K562 (cell line): ENCODE measurements at regions not wholly inside any gene's neighbourhood (a gene's known extent, or its start where the extent isn't known, plus 50 kb on each side); places are given as distances from the start of the nearest gene placed in this dataset.

Source experiments
- ATAC-seq: fragments of 200-7000 bp; cut with Tn5 transposase; 3 replicates; pipeline ENCODE4 v1.9.1; 2020; ENCODE audit warnings: moderate library complexity
- BruUV-seq: library from RNA; stranded (reverse); fragments of 400-500 nt; replicated peaks from 2 replicates; lab custom pipeline; 2021; lab: Mats Ljungman, UMichigan
- CTCF ChIA-PET: fragments of 300-600 bp; formaldehyde crosslinking; extraction: SDS; loops from one replicate; lab custom pipeline; 2021; ENCODE audit warnings: low intra/inter-chr PET ratio; lab: Yijun Ruan, JAX
- POLR2A ChIA-PET: fragments of 300-600, 350-650 bp; sonication (Branson Sonifier 250); formaldehyde crosslinking; extraction: SDS; loops from one replicate; lab custom pipeline; 2021; ENCODE audit warnings: antibody characterized with exemption, inconsistent platforms; lab: Yijun Ruan, JAX
- DNase-seq, 4 experiments: peaks; one replicate each; pipeline versions ENCODE4 v3.0.0 to v3.0.0-alpha.2; 2011 to 2018; ENCODE audit warnings: low spot score in 3 of 4, mixed read lengths in 3 of 4; ENCODE audit errors: extremely low read depth in 1 of 4
- FAIRE-seq: peaks from 2 replicates; lab custom pipeline; 2011; peaks lifted over from hg19 to GRCh38; lab: Jason Lieb, UNC
- H2AFZ ChIP-seq: 2 replicates; pipeline ENCODE4 v1.6.0; 2011; ENCODE audit warnings: low read depth, low read length, control low read depth, inconsistent platforms
- H3K27ac ChIP-seq: fragments of 200-600 bp; 3 replicates; pipeline ENCODE4 v1.8.0; 2011; ENCODE audit warnings: low read depth, mild to moderate bottlenecking, control low read depth, inconsistent platforms, low read length, moderate library complexity, mixed read lengths; ENCODE audit errors: extremely low read depth
- H3K27me3 ChIP-seq, 2 experiments: fragments of 300-600 bp in 1 of 2; 2 replicates in 1 of 2; 3 replicates in 1 of 2; pipeline versions ENCODE4 v1.6.0 to v1.8.0; 2011; ENCODE audit warnings: inconsistent platforms in 2 of 2, low read length in 2 of 2, mild to moderate bottlenecking in 1 of 2, mixed read lengths in 1 of 2, moderate library complexity in 1 of 2; ENCODE audit not compliant: control insufficient read depth in 2 of 2, insufficient read depth in 2 of 2
- H3K36me3 ChIP-seq: fragments of 300-600 bp; 3 replicates; pipeline ENCODE4 v1.8.0; 2011; ENCODE audit warnings: mild to moderate bottlenecking, low read length, inconsistent platforms; ENCODE audit not compliant: control insufficient read depth, insufficient read depth
- H3K4me1 ChIP-seq, 2 experiments: fragments of 200-600 bp in 1 of 2; replicated peaks in 1 of 2; 2 replicates in 1 of 2; 3 replicates in 1 of 2; pipeline versions ENCODE4 v1.5.1 to v1.8.0; 2011; ENCODE audit warnings: inconsistent platforms in 2 of 2, low read length in 2 of 2, mild to moderate bottlenecking in 1 of 2, mixed read lengths in 1 of 2, moderate library complexity in 1 of 2; ENCODE audit not compliant: control insufficient read depth in 2 of 2, insufficient read depth in 2 of 2
- H3K4me2 ChIP-seq: 2 replicates; pipeline ENCODE4 v1.6.1; 2011; ENCODE audit warnings: low read length, control low read depth, inconsistent platforms, mixed read lengths; ENCODE audit not compliant: insufficient read depth
- H3K4me3 ChIP-seq: fragments of 200-600 bp; sonication (generic), shearing (Covaris generic); 2 replicates; pipeline ENCODE4 v1.5.1; 2016; ENCODE audit warnings: control low read depth, inconsistent platforms
- H3K79me2 ChIP-seq: fragments of 200-600 bp; 3 replicates; pipeline ENCODE4 v1.8.0; 2011; ENCODE audit warnings: low read length, inconsistent platforms; ENCODE audit not compliant: control insufficient read depth, insufficient read depth
- H3K9ac ChIP-seq, 2 experiments: 2 replicates each; pipeline versions ENCODE4 v1.6.0 to v1.6.1; 2011; ENCODE audit warnings: low read depth in 2 of 2, low read length in 2 of 2, control low read depth in 1 of 2, inconsistent platforms in 1 of 2, mild to moderate bottlenecking in 1 of 2, mixed read lengths in 1 of 2; ENCODE audit not compliant: insufficient read depth in 1 of 2
- H3K9me1 ChIP-seq: one replicate; pipeline ENCODE4 v1.6.0; 2011; ENCODE audit warnings: inconsistent platforms, mild to moderate bottlenecking, low read length, moderate library complexity; ENCODE audit not compliant: control insufficient read depth, insufficient read depth
- H3K9me3 ChIP-seq: replicated peaks from 2 replicates; pipeline ENCODE4 v1.5.1; 2011; ENCODE audit warnings: low read depth, low read length, inconsistent platforms; ENCODE audit not compliant: control insufficient read depth, insufficient read depth
- H4K20me1 ChIP-seq: replicated peaks from 2 replicates; pipeline ENCODE4 v1.6.1; 2011; ENCODE audit warnings: low read length, inconsistent platforms, mixed read lengths; ENCODE audit not compliant: control insufficient read depth, insufficient read depth
- CUX1 ChIP-seq: fragments of 200-800 bp; sonication (Bioruptor generic); IDR thresholded peaks from 2 replicates; pipeline ENCODE4 v1.6.1; 2016; ENCODE audit warnings: missing genetic modification characterization, missing compliant biosample characterization
- HNRNPUL1 ChIP-seq: fragments of 200-400 bp; formaldehyde crosslinking; IDR thresholded peaks from 2 replicates; pipeline ENCODE4 v1.6.1; 2017; ENCODE audit warnings: low read length
- NFIC ChIP-seq: fragments of 450-650 bp; IDR thresholded peaks from 2 replicates; pipeline ENCODE4 v1.6.1; 2017; ENCODE audit warnings: mild to moderate bottlenecking, inconsistent platforms
- ZKSCAN3 ChIP-seq: fragments of 250-450 bp; sonication (Bioruptor Pico); IDR thresholded peaks from 2 replicates; pipeline ENCODE4 v1.4.0; 2020
- ZNF121 ChIP-seq: sonication (generic); formaldehyde crosslinking; conservative IDR thresholded peaks from 2 replicates; pipeline ENCODE4 v1.8.0; 2022; ENCODE audit warnings: missing genetic modification reagents
- ZNF232 ChIP-seq: sonication (generic); formaldehyde crosslinking; IDR thresholded peaks from 2 replicates; pipeline ENCODE4 v1.8.0; 2022; ENCODE audit warnings: mild to moderate bottlenecking, missing genetic modification reagents
- WGBS: fragments of 100-300 bp; shearing (Covaris generic); methylation state at CpG from one replicate; pipeline ENCODE4 v1.1.6; 2016; ENCODE audit warnings: low coverage, mixed read lengths; ENCODE audit not compliant: insufficient coverage; ENCODE audit errors: missing lambda C conversion rate; 5-methylcytosine and 5-hydroxymethylcytosine counted together
- in situ Hi-C: fragments of 300-500 bp; cut with MboI; formaldehyde crosslinking; loops from 4 replicates; pipeline ENCODE4 v1.15.0; 2018; ENCODE audit warnings: inconsistent platforms, mixed read lengths
- intact Hi-C: fragments of 100-400 bp; cut with micrococcal nuclease; formaldehyde crosslinking; loops from 2 replicates; pipeline ENCODE4 v1.14.2; 2022
- TF ChIP-seq, protein P1 (sequence below): fragments of 150-350 bp; IDR thresholded peaks from 2 replicates; pipeline ENCODE4 v1.6.1; 2014; ENCODE audit warnings: low read depth, mild to moderate bottlenecking, low read length, borderline replicate concordance
- TF ChIP-seq, protein P2 (sequence below), 2 experiments: fragments of 200-800 bp in 1 of 2; sonication (Bioruptor generic) in 1 of 2; sonication (generic) in 1 of 2; formaldehyde crosslinking in 1 of 2; IDR thresholded peaks in 1 of 2; conservative IDR thresholded peaks in 1 of 2; 2 replicates each; pipeline versions ENCODE4 v1.5.0 to v1.6.1; 2016 to 2020; ENCODE audit warnings: missing compliant biosample characterization in 1 of 2, missing genetic modification characterization in 1 of 2, missing genetic modification reagents in 1 of 2
- TF ChIP-seq, protein P3 (sequence below): fragments of 250-450 bp; sonication (Bioruptor Pico); IDR thresholded peaks from 2 replicates; pipeline ENCODE4 v1.4.0; 2020; ENCODE audit warnings: mild to moderate bottlenecking, moderate library complexity, borderline replicate concordance

DNA sequence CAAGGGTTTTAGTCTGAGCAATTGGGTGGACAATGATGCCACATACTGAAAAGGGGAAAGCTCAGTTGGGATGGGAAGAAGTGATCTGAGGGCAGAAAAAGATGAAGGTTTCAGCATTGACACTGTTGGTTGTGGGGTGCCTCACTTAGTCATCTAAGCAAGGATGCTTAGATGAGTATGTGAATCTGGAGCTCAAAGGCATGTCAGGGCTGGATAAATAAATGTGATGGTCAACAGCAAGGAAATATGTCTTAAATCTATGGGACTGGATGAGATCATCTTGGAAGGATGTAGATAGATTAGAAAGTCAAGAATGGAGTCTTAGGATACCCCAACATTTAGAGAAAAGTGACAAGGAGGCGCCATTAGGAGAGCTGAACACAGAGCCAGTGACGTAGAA, 114.6 kb downstream of the ZBTB18 start:
- Histone ChIP-seq H3K27ac (no peak overlapping the region), H3K9me3 (no peaks in the 10 kb centered on the region), H3K27me3 (no peaks in the 10 kb centered on the region; a peak in 2 of 5 replicates), H3K4me2 (no peak overlapping the region), H3K4me3 (no peak overlapping the region), H4K20me1 (no peaks in the 10 kb centered on the region), H3K4me1 (no peaks in the 10 kb centered on the region), H3K9me1 (no peaks in the 10 kb centered on the region), H3K9ac (no peak overlapping the region), H3K79me2 (no peaks in the 10 kb centered on the region), H2AFZ (no peak overlapping the region), H3K36me3 (no peaks in the 10 kb centered on the region)
- WGBS: 4% methylated on average over 2 of the region's 2 CpGs
- no TSS peak for BruUV-seq
- ATAC-seq: no peak
- no peak for DNase-seq
- no peak for FAIRE-seq
- intact Hi-C loops: no loop called here
- POLR2A ChIA-PET: interaction anchor here (0.7 kb wide), 2 partner anchors 34 to 42 kb away, joined by 3 read pairs; no protein-coding TSS in a partner anchor
- in situ Hi-C loops: no loop called here
- CTCF ChIA-PET: interaction anchor here (0.6 kb wide), 1 partner anchor 107 kb away, joined by 3 read pairs; no protein-coding TSS in a partner anchor
- TF ChIP-seq ZNF121 (CRISPR knock-in tag) (no peak), ZNF232 (CRISPR knock-in tag) (no peak), ZKSCAN3 (CRISPR knock-in tag) (no peak), NFIC (no peak), HNRNPUL1 (no peak), CUX1 (CRISPR knock-in tag) (no peak)
- TF ChIP-seq, protein P1, sequence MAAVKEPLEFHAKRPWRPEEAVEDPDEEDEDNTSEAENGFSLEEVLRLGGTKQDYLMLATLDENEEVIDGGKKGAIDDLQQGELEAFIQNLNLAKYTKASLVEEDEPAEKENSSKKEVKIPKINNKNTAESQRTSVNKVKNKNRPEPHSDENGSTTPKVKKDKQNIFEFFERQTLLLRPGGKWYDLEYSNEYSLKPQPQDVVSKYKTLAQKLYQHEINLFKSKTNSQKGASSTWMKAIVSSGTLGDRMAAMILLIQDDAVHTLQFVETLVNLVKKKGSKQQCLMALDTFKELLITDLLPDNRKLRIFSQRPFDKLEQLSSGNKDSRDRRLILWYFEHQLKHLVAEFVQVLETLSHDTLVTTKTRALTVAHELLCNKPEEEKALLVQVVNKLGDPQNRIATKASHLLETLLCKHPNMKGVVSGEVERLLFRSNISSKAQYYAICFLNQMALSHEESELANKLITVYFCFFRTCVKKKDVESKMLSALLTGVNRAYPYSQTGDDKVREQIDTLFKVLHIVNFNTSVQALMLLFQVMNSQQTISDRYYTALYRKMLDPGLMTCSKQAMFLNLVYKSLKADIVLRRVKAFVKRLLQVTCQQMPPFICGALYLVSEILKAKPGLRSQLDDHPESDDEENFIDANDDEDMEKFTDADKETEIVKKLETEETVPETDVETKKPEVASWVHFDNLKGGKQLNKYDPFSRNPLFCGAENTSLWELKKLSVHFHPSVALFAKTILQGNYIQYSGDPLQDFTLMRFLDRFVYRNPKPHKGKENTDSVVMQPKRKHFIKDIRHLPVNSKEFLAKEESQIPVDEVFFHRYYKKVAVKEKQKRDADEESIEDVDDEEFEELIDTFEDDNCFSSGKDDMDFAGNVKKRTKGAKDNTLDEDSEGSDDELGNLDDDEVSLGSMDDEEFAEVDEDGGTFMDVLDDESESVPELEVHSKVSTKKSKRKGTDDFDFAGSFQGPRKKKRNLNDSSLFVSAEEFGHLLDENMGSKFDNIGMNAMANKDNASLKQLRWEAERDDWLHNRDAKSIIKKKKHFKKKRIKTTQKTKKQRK: no peak
- TF ChIP-seq, protein P2, sequence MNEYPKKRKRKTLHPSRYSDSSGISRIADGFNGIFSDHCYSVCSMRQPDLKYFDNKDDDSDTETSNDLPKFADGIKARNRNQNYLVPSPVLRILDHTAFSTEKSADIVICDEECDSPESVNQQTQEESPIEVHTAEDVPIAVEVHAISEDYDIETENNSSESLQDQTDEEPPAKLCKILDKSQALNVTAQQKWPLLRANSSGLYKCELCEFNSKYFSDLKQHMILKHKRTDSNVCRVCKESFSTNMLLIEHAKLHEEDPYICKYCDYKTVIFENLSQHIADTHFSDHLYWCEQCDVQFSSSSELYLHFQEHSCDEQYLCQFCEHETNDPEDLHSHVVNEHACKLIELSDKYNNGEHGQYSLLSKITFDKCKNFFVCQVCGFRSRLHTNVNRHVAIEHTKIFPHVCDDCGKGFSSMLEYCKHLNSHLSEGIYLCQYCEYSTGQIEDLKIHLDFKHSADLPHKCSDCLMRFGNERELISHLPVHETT (CRISPR knock-in tag; conservative IDR thresholded peaks at IDR 0.05 in 1 of 2, IDR thresholded peaks at IDR 0.05 in 1 of 2): no peak
- TF ChIP-seq, protein P3, sequence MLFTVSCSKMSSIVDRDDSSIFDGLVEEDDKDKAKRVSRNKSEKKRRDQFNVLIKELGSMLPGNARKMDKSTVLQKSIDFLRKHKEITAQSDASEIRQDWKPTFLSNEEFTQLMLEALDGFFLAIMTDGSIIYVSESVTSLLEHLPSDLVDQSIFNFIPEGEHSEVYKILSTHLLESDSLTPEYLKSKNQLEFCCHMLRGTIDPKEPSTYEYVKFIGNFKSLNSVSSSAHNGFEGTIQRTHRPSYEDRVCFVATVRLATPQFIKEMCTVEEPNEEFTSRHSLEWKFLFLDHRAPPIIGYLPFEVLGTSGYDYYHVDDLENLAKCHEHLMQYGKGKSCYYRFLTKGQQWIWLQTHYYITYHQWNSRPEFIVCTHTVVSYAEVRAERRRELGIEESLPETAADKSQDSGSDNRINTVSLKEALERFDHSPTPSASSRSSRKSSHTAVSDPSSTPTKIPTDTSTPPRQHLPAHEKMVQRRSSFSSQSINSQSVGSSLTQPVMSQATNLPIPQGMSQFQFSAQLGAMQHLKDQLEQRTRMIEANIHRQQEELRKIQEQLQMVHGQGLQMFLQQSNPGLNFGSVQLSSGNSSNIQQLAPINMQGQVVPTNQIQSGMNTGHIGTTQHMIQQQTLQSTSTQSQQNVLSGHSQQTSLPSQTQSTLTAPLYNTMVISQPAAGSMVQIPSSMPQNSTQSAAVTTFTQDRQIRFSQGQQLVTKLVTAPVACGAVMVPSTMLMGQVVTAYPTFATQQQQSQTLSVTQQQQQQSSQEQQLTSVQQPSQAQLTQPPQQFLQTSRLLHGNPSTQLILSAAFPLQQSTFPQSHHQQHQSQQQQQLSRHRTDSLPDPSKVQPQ: no peak
